H9 (cell line): ENCODE measurements at regions not wholly inside any gene's neighbourhood (a gene's known extent, or its start where the extent isn't known, plus 50 kb on each side); places are given as distances from the start of the nearest gene placed in this dataset.

Source experiments
- DNase-seq: peaks from one replicate; pipeline ENCODE4 v3.0.0-alpha.2; 2017
- H2AFZ ChIP-seq: one replicate; pipeline ENCODE4 v1.6.1; 2013; ENCODE audit warnings: mild to moderate bottlenecking, low read length, control low read depth, moderate library complexity
- H2AK5ac ChIP-seq: 2 replicates; pipeline ENCODE4 v1.6.1; 2013; ENCODE audit warnings: low read length, control low read depth, mixed read lengths; ENCODE audit not compliant: insufficient read length
- H2BK120ac ChIP-seq: one replicate; pipeline ENCODE4 v1.6.1; 2013; ENCODE audit warnings: low read depth, mild to moderate bottlenecking, low read length, control low read depth, inconsistent platforms; ENCODE audit not compliant: poor library complexity, severe bottlenecking
- H2BK12ac ChIP-seq: 2 replicates; pipeline ENCODE4 v1.6.1; 2013; ENCODE audit warnings: low read length, control low read depth, mixed read lengths, low read depth; ENCODE audit not compliant: insufficient read length
- H2BK15ac ChIP-seq: 2 replicates; pipeline ENCODE4 v1.6.1; 2013; ENCODE audit warnings: low read depth, low read length, control low read depth
- H2BK20ac ChIP-seq: one replicate; pipeline ENCODE4 v1.6.1; 2013; ENCODE audit warnings: low read depth, mild to moderate bottlenecking, low read length, control low read depth, inconsistent platforms; ENCODE audit not compliant: poor library complexity, severe bottlenecking
- H2BK5ac ChIP-seq: 2 replicates; pipeline ENCODE4 v1.6.1; 2013; ENCODE audit warnings: low read length, control low read depth, mixed read lengths; ENCODE audit not compliant: insufficient read length
- H3K14ac ChIP-seq: 2 replicates; pipeline ENCODE4 v1.6.1; 2013; ENCODE audit warnings: low read length, control low read depth; ENCODE audit not compliant: insufficient read depth
- H3K18ac ChIP-seq: 2 replicates; pipeline ENCODE4 v1.6.1; 2013; ENCODE audit warnings: low read depth, mild to moderate bottlenecking, mixed read lengths, low read length, control low read depth; ENCODE audit not compliant: insufficient read length
- H3K23ac ChIP-seq: 2 replicates; pipeline ENCODE4 v1.6.1; 2013; ENCODE audit warnings: low read length, control low read depth, mixed read lengths, low read depth; ENCODE audit not compliant: insufficient read length
- H3K23me2 ChIP-seq: 2 replicates; pipeline ENCODE4 v1.6.1; 2013; ENCODE audit warnings: low read depth, mild to moderate bottlenecking, mixed read lengths, low read length, control low read depth; ENCODE audit not compliant: insufficient read length, poor library complexity, severe bottlenecking
- H3K27ac ChIP-seq: 2 replicates; pipeline ENCODE4 v1.5.1; 2013; ENCODE audit warnings: low read length, control low read depth, mixed read lengths, low read depth; ENCODE audit not compliant: insufficient read length
- H3K27me3 ChIP-seq: 2 replicates; pipeline ENCODE4 v1.6.1; 2013; ENCODE audit warnings: low read length, control low read depth, inconsistent platforms; ENCODE audit not compliant: insufficient read depth
- H3K4ac ChIP-seq: 2 replicates; pipeline ENCODE4 v1.6.1; 2013; ENCODE audit warnings: low read depth, mild to moderate bottlenecking, control low read depth, inconsistent platforms, low read length, moderate library complexity
- H3K4me1 ChIP-seq: 2 replicates; pipeline ENCODE4 v1.6.1; 2013; ENCODE audit warnings: low read length, control low read depth, inconsistent platforms; ENCODE audit not compliant: insufficient read depth
- H3K4me2 ChIP-seq: 2 replicates; pipeline ENCODE4 v1.6.1; 2013; ENCODE audit warnings: low read length, control low read depth, mixed read lengths; ENCODE audit not compliant: insufficient read length, insufficient read depth
- H3K56ac ChIP-seq: 2 replicates; pipeline ENCODE4 v1.6.1; 2013; ENCODE audit warnings: low read depth, mild to moderate bottlenecking, mixed read lengths, low read length, control low read depth; ENCODE audit not compliant: insufficient read length
- H3K79me1 ChIP-seq: 2 replicates; pipeline ENCODE4 v1.6.1; 2013; ENCODE audit warnings: low read depth, mild to moderate bottlenecking, moderate library complexity, low read length, control low read depth, inconsistent platforms; ENCODE audit not compliant: insufficient read depth, poor library complexity, severe bottlenecking
- H3K79me2 ChIP-seq: 2 replicates; pipeline ENCODE4 v1.6.1; 2013; ENCODE audit warnings: low read length, control low read depth, inconsistent platforms; ENCODE audit not compliant: insufficient read depth
- H3K9ac ChIP-seq: 2 replicates; pipeline ENCODE4 v1.6.1; 2013; ENCODE audit warnings: low read length, control low read depth, mixed read lengths; ENCODE audit not compliant: insufficient read length; ENCODE audit errors: extremely low read depth
- H3K9me3 ChIP-seq: one replicate; pipeline ENCODE4 v1.6.1; 2013; ENCODE audit warnings: low read depth, low read length, inconsistent platforms; ENCODE audit not compliant: control insufficient read depth
- H3T11ph ChIP-seq: one replicate; pipeline ENCODE4 v1.6.1; 2013; ENCODE audit warnings: mild to moderate bottlenecking, low read length, control low read depth, inconsistent platforms
- H4K20me1 ChIP-seq: one replicate; pipeline ENCODE4 v1.6.1; 2013; ENCODE audit not compliant: control insufficient read depth, insufficient read length, insufficient read depth
- H4K5ac ChIP-seq: 2 replicates; pipeline ENCODE4 v1.6.1; 2013; ENCODE audit warnings: low read depth, mild to moderate bottlenecking, mixed read lengths, low read length, control low read depth; ENCODE audit not compliant: insufficient read length
- H4K8ac ChIP-seq: replicated peaks from 2 replicates; pipeline ENCODE4 v1.6.1; 2013; ENCODE audit warnings: low read length, control low read depth, mixed read lengths, low read depth; ENCODE audit not compliant: insufficient read length
- H4K91ac ChIP-seq: 2 replicates; pipeline ENCODE4 v1.6.1; 2013; ENCODE audit warnings: low read depth, mild to moderate bottlenecking, moderate library complexity, mixed read lengths, low read length, control low read depth; ENCODE audit not compliant: insufficient read length
- H3K27ac Mint-ChIP-seq, 3 experiments: 2 replicates in 2 of 3; 3 replicates in 1 of 3; pipeline ENCODE4 v1.8.0; 2020 to 2021; ENCODE audit warnings: mixed read lengths in 3 of 3, mild to moderate bottlenecking in 1 of 3, moderate library complexity in 1 of 3
- H3K27me3 Mint-ChIP-seq: 2 replicates; pipeline ENCODE4 v1.8.0; 2021; ENCODE audit warnings: low read depth, mild to moderate bottlenecking, moderate library complexity, mixed read lengths
- H3K36me3 Mint-ChIP-seq, 3 experiments: 2 replicates in 2 of 3; 3 replicates in 1 of 3; pipeline ENCODE4 v1.8.0; 2020 to 2021; ENCODE audit warnings: low read depth in 3 of 3, mixed read lengths in 3 of 3; ENCODE audit not compliant: insufficient read depth in 1 of 3
- H3K4me1 Mint-ChIP-seq, 2 experiments: 2 replicates each; pipeline ENCODE4 v1.8.0; 2020; ENCODE audit warnings: mixed read lengths in 2 of 2
- H3K4me3 Mint-ChIP-seq, 2 experiments: 2 replicates in 1 of 2; 3 replicates in 1 of 2; pipeline ENCODE4 v1.8.0; 2020 to 2021; ENCODE audit warnings: mild to moderate bottlenecking in 2 of 2, mixed read lengths in 2 of 2, moderate library complexity in 1 of 2
- H3K9me3 Mint-ChIP-seq, 2 experiments: 2 replicates in 1 of 2; 3 replicates in 1 of 2; pipeline ENCODE4 v1.8.0; 2020; ENCODE audit warnings: mild to moderate bottlenecking in 2 of 2, mixed read lengths in 2 of 2, moderate library complexity in 1 of 2
- CTCF ChIP-seq: fragments of 200-600 bp; sonication (generic); conservative IDR thresholded peaks from 3 replicates; pipeline ENCODE4 v1.8.0; 2021; ENCODE audit warnings: antibody characterized with exemption, mild to moderate bottlenecking
- WGBS: extraction: QIAGEN DNeasy Blood & Tissue Kit; methylation state at CpG from one replicate; pipeline ENCODE4 v1.1.7; 2013; ENCODE audit warnings: missing lambda C conversion rate, low lambda C conversion rate, mixed read lengths; ENCODE audit not compliant: insufficient read length; ENCODE audit errors: extremely low coverage; 5-methylcytosine and 5-hydroxymethylcytosine counted together

- Histone ChIP-seq H3T11ph (no peak overlapping the region), H2AFZ (no peak overlapping the region), H3K79me2 (no peaks in the 10 kb centered on the region), H2BK5ac (no peak overlapping the region), H3K23me2 (no peaks in the 10 kb centered on the region), H2BK20ac (no peak overlapping the region), H4K8ac (no peak overlapping the region), H3K56ac (no peak overlapping the region), H3K4ac (no peak overlapping the region), H3K9me3 (no peaks in the 10 kb centered on the region), H3K14ac (no peak overlapping the region), H3K27ac (no peak overlapping the region), H3K79me1 (no peaks in the 10 kb centered on the region), H3K18ac (no peak overlapping the region), H3K9ac (no peak overlapping the region), H3K27me3 (no peaks in the 10 kb centered on the region), H4K91ac (no peak overlapping the region), H4K20me1 (no peaks in the 10 kb centered on the region), H3K23ac (no peak overlapping the region), H4K5ac (no peak overlapping the region), H2BK120ac (no peak overlapping the region), H2BK12ac (no peak overlapping the region), H3K4me1 (no peaks in the 10 kb centered on the region), H2BK15ac (no peak overlapping the region), H2AK5ac (no peak overlapping the region), H3K4me2 (no peak overlapping the region)
- no peak for TF ChIP-seq CTCF
- no CpG with 5 or more reads among the region's 6 CpGs for WGBS
- H3K36me3 Mint-ChIP-seq, result no peaks in the 10 kb centered on the region
- H3K27ac Mint-ChIP-seq, result no peak overlapping the region; a peak in 1 of 7 replicates
- DNase-seq, result no peak
- H3K27me3 Mint-ChIP-seq, result no peaks in the 10 kb centered on the region
- H3K9me3 Mint-ChIP-seq, result peaks cover 0 to 4% of the 10 kb centered on the region in 2 experiments; a peak in 1 of 5 replicates
- no peak overlapping the region for H3K4me3 Mint-ChIP-seq
- no peaks in the 10 kb centered on the region for H3K4me1 Mint-ChIP-seq
These were observed 460.0 kb downstream of the FOXO1 start for GRCh38 chr13:40206241-40207000.
